Fibroblast of lung (primary cell): ENCODE measurements at regions not wholly inside any gene's neighbourhood (a gene's known extent, or its start where the extent isn't known, plus 50 kb on each side); places are given as distances from the start of the nearest gene placed in this dataset.

ENCODE experiments used
- DNase-seq, 2 donors: peaks; one replicate each; pipeline versions ENCODE4 v3.0.0 to v3.0.0-alpha.2; 2010; ENCODE audit warnings: low read depth in 2 of 2
- H2AFZ ChIP-seq: 2 replicates; pipeline ENCODE4 v1.5.1; 2012; ENCODE audit warnings: low read length, control low read depth, inconsistent platforms
- H3K27ac ChIP-seq: 2 replicates; pipeline ENCODE4 v1.5.1; 2011; ENCODE audit warnings: low read length, control low read depth; ENCODE audit not compliant: insufficient read depth
- H3K27me3 ChIP-seq: 2 replicates; pipeline ENCODE4 v1.5.1; 2011; ENCODE audit warnings: mild to moderate bottlenecking, low read length; ENCODE audit not compliant: control insufficient read depth, insufficient read depth
- H3K36me3 ChIP-seq: 2 replicates; pipeline ENCODE4 v1.5.1; 2011; ENCODE audit warnings: low read length; ENCODE audit not compliant: control insufficient read depth, insufficient read depth
- H3K4me1 ChIP-seq: 2 replicates; pipeline ENCODE4 v1.5.1; 2011; ENCODE audit warnings: low read length; ENCODE audit not compliant: control insufficient read depth, insufficient read depth; ENCODE audit errors: extremely low read depth
- H3K4me2 ChIP-seq: 2 replicates; pipeline ENCODE4 v1.5.1; 2011; ENCODE audit warnings: low read length, control low read depth; ENCODE audit not compliant: insufficient read depth; ENCODE audit errors: extremely low read depth
- H3K4me3 ChIP-seq, 4 experiments: fragments of 200-600 bp in 1 of 4; sonication (generic) in 1 of 4; replicated peaks in 1 of 4; 2 replicates each; pipeline ENCODE4 v1.5.1; 2011 to 2016; ENCODE audit warnings: low read length in 4 of 4, low read depth in 3 of 4, mild to moderate bottlenecking in 3 of 4, control low read depth in 2 of 4, inconsistent platforms in 1 of 4, mixed read lengths in 1 of 4; ENCODE audit not compliant: insufficient read depth in 1 of 4; ENCODE audit errors: control extremely low read depth in 1 of 4
- H3K79me2 ChIP-seq: 2 replicates; pipeline ENCODE4 v1.5.1; 2012; ENCODE audit warnings: mild to moderate bottlenecking, low read length, inconsistent platforms; ENCODE audit not compliant: control insufficient read depth, insufficient read depth
- H3K9ac ChIP-seq: 2 replicates; pipeline ENCODE4 v1.5.1; 2011; ENCODE audit warnings: mild to moderate bottlenecking, low read length, control low read depth; ENCODE audit not compliant: insufficient read depth
- H3K9me3 ChIP-seq: 2 replicates; pipeline ENCODE4 v1.5.1; 2012; ENCODE audit warnings: low read depth, low read length; ENCODE audit not compliant: control insufficient read depth, insufficient read depth
- H4K20me1 ChIP-seq: 2 replicates; pipeline ENCODE4 v1.5.1; 2011; ENCODE audit warnings: low read length; ENCODE audit not compliant: control insufficient read depth, insufficient read depth; ENCODE audit errors: extremely low read depth
- EZH2 ChIP-seq: IDR thresholded peaks from 2 replicates; pipeline ENCODE4 v1.5.1; 2012; ENCODE audit warnings: low read length, control low read depth, mild to moderate bottlenecking; ENCODE audit errors: missing control alignments
- TF ChIP-seq, protein P1 (sequence below), 2 donors: IDR thresholded peaks in 1 of 2; conservative IDR thresholded peaks in 1 of 2; 1 replicate in 1 of 2; 2 replicates in 1 of 2; pipeline ENCODE4 v1.5.1; 2011 to 2012; ENCODE audit warnings: low read length in 2 of 2, control low read depth in 1 of 2, inconsistent platforms in 1 of 2, low read depth in 1 of 2, mild to moderate bottlenecking in 1 of 2

DNA sequence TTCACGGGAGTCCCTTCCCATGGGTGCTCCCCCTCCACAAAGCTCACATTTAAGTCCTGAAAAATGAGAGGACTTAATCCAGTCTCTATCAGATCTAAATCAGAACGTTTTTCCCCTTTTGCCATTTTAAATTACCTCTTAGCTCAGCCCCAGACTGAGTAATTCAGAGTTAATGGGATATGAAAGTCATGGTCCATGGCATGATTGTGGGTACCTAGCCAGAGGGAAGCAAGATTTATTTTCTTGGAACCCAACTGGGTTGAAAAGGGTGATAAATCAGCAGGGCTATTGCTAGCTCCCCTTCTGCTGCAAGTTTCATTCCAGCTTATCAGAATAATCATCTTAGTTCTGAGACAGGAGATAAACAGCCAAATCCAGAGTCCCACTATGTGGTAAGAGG, 320.2 kb upstream of the CHD6 start:
- H3K9me3 ChIP-seq = no peaks in the 10 kb centered on the region
- H3K79me2 ChIP-seq = no peaks in the 10 kb centered on the region
- no peaks in the 10 kb centered on the region for H4K20me1 ChIP-seq
- no peaks in the 10 kb centered on the region for H3K36me3 ChIP-seq
- H3K4me1 ChIP-seq = no peaks in the 10 kb centered on the region
- H2AFZ ChIP-seq = no peak overlapping the region
- no peak overlapping the region for H3K4me2 ChIP-seq
- TF ChIP-seq, protein P1, sequence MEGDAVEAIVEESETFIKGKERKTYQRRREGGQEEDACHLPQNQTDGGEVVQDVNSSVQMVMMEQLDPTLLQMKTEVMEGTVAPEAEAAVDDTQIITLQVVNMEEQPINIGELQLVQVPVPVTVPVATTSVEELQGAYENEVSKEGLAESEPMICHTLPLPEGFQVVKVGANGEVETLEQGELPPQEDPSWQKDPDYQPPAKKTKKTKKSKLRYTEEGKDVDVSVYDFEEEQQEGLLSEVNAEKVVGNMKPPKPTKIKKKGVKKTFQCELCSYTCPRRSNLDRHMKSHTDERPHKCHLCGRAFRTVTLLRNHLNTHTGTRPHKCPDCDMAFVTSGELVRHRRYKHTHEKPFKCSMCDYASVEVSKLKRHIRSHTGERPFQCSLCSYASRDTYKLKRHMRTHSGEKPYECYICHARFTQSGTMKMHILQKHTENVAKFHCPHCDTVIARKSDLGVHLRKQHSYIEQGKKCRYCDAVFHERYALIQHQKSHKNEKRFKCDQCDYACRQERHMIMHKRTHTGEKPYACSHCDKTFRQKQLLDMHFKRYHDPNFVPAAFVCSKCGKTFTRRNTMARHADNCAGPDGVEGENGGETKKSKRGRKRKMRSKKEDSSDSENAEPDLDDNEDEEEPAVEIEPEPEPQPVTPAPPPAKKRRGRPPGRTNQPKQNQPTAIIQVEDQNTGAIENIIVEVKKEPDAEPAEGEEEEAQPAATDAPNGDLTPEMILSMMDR (conservative IDR thresholded peaks at IDR 0.05 in 1 of 2, IDR thresholded peaks at IDR 0.05 in 1 of 2; ENCODE audit: low read depth in 1 of 2, low read length in 2 of 2) = no peak
- no peak for TF ChIP-seq EZH2
- no peak overlapping the region for H3K9ac ChIP-seq
- no peaks in the 10 kb centered on the region for H3K27me3 ChIP-seq
- DNase-seq = no peak
- H3K4me3 ChIP-seq = no peak overlapping the region
- H3K27ac ChIP-seq = no peak overlapping the region

DNA sequence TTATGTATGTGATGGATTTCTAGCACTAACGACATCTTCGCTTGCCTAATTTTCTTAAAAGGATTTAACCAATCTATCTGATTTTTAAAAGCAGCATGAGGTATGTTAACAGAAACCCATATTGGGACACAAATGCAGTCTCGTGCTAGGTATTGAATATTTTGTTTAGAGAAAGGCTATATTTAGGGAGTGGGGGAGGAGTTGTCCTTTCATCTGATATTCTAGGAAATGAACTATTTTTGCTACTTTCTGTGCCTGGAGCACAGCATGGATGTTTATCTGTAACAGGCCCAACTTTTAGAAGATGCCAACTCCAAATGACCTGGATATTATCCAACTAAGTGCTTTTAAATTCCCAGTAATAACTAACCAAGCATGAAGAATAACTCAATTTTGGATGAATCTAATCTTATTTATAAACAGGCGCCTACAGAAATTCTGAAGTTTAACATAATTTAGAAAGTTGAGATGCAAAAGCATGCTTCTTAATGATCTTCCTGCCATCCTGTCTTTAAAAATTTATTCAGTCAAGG, 317.1 kb upstream of the CHD6 start:
- TF ChIP-seq, protein P1 (conservative IDR thresholded peaks at IDR 0.05 in 1 of 2, IDR thresholded peaks at IDR 0.05 in 1 of 2; ENCODE audit: low read depth in 1 of 2, low read length in 2 of 2) = no peak
- no peak for TF ChIP-seq EZH2
- no peak overlapping the region for H2AFZ ChIP-seq

DNA sequence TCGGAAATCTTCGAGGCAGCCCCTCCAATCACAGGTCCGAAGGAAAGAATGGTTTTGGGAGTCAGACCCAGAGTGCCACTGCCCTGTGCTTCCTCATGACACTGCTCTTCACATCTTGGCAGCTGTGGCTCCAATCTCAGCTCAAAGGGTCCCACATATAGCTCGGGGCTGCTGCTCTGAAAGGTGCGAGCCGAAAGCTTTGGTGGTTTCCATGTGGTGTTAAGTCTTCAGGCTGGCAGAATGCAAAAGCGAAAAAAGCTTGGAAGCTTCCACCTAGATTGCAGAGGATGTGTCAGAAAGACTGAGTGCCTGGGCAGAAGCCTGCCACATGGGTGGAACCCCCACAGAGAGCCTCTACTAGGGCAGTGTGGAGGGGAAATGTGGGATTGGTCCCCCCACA, 314.3 kb upstream of the CHD6 start:
- Histone ChIP-seq H3K9ac (no peak overlapping the region), H3K4me3 (no peak overlapping the region), H2AFZ (no peak overlapping the region), H3K4me2 (no peak overlapping the region), H3K27ac (no peak overlapping the region), H3K9me3 (no peaks in the 10 kb centered on the region), H3K79me2 (no peaks in the 10 kb centered on the region), H3K4me1 (no peaks in the 10 kb centered on the region), H3K36me3 (no peaks in the 10 kb centered on the region), H4K20me1 (no peaks in the 10 kb centered on the region), H3K27me3 (no peaks in the 10 kb centered on the region)
- no peak for DNase-seq
- TF ChIP-seq, protein P1 (conservative IDR thresholded peaks at IDR 0.05 in 1 of 2, IDR thresholded peaks at IDR 0.05 in 1 of 2; ENCODE audit: low read depth in 1 of 2, low read length in 2 of 2) = no peak
- no peak for TF ChIP-seq EZH2

More for the DNA sequence above, 317.1 kb upstream of the CHD6 start:
- no peaks in the 10 kb centered on the region for H3K4me1 ChIP-seq
- no peak overlapping the region for H3K27ac ChIP-seq
- no peaks in the 10 kb centered on the region for H4K20me1 ChIP-seq
- H3K27me3 ChIP-seq = no peaks in the 10 kb centered on the region
- no peaks in the 10 kb centered on the region for H3K79me2 ChIP-seq
- H3K4me2 ChIP-seq = no peak overlapping the region
- H3K4me3 ChIP-seq = no peak overlapping the region
- no peak overlapping the region for H3K9ac ChIP-seq
- DNase-seq = no peak
- no peaks in the 10 kb centered on the region for H3K9me3 ChIP-seq
- H3K36me3 ChIP-seq = no peaks in the 10 kb centered on the region
